ENCODE measurements at regions not wholly inside any gene's neighbourhood (a gene's known extent, or its start where the extent isn't known, plus 50 kb on each side); places are given as distances from the start of the nearest gene placed in this dataset.
"Not testable (repeated sequence)": the region's sequence is repeated elsewhere in the genome, so short reads cannot be mapped to it uniquely, and the experiment has no call there.

GRCh38 chr7:149930374-149931068 lies 56.8 kb downstream of the ATP6V0E2 start:
- not testable (repeated sequence) for H3K36me3 ChIP-seq (ENCODE audit: control insufficient read depth in 3 of 3, insufficient read depth in 3 of 3, low read length in 3 of 3); H3K9ac ChIP-seq (ENCODE audit: low read depth in 1 of 3, low read length in 3 of 3); H3K27ac ChIP-seq (ENCODE audit: low read depth, low read length); H3K9me3 ChIP-seq (ENCODE audit: control insufficient read depth in 3 of 3, low read length in 3 of 3); H3K27me3 ChIP-seq (ENCODE audit: control insufficient read depth in 3 of 3, insufficient read depth in 3 of 3, low read length in 3 of 3); H3K4me3 ChIP-seq (ENCODE audit: low read length in 3 of 3); H3K4me1 ChIP-seq (ENCODE audit: control insufficient read depth in 3 of 3, insufficient read depth in 3 of 3, low read length in 3 of 3)

GRCh38 chr7:149933776-149934175 lies 60.0 kb downstream of the ATP6V0E2 start:
- H3K27me3 ChIP-seq (ENCODE audit: control insufficient read depth in 3 of 3, insufficient read depth in 3 of 3, low read length in 3 of 3); H3K4me1 ChIP-seq (ENCODE audit: control insufficient read depth in 3 of 3, insufficient read depth in 3 of 3, low read length in 3 of 3); H3K27ac ChIP-seq (ENCODE audit: low read depth, low read length); H3K36me3 ChIP-seq (ENCODE audit: control insufficient read depth in 3 of 3, insufficient read depth in 3 of 3, low read length in 3 of 3); H3K4me3 ChIP-seq (ENCODE audit: low read length in 3 of 3); H3K9me3 ChIP-seq (ENCODE audit: control insufficient read depth in 3 of 3, low read length in 3 of 3); H3K9ac ChIP-seq (ENCODE audit: low read depth in 1 of 3, low read length in 3 of 3): not testable (repeated sequence)

- not testable (repeated sequence) for H3K4me1 ChIP-seq (ENCODE audit: control insufficient read depth in 3 of 3, insufficient read depth in 3 of 3, low read length in 3 of 3); H3K9ac ChIP-seq (ENCODE audit: low read depth in 1 of 3, low read length in 3 of 3); H3K9me3 ChIP-seq (ENCODE audit: control insufficient read depth in 3 of 3, low read length in 3 of 3); H3K27me3 ChIP-seq (ENCODE audit: control insufficient read depth in 3 of 3, insufficient read depth in 3 of 3, low read length in 3 of 3); H3K36me3 ChIP-seq (ENCODE audit: control insufficient read depth in 3 of 3, insufficient read depth in 3 of 3, low read length in 3 of 3); H3K4me3 ChIP-seq (ENCODE audit: low read length in 3 of 3); H3K27ac ChIP-seq (ENCODE audit: low read depth, low read length)
Observed at GRCh38 chr7:149947346-149947745, 73.6 kb downstream of the ATP6V0E2 start.

GRCh38 chr7:149948444-149948843 lies 74.7 kb downstream of the ATP6V0E2 start:
- H3K27me3 ChIP-seq (ENCODE audit: control insufficient read depth in 3 of 3, insufficient read depth in 3 of 3, low read length in 3 of 3); H3K36me3 ChIP-seq (ENCODE audit: control insufficient read depth in 3 of 3, insufficient read depth in 3 of 3, low read length in 3 of 3); H3K4me1 ChIP-seq (ENCODE audit: control insufficient read depth in 3 of 3, insufficient read depth in 3 of 3, low read length in 3 of 3); H3K27ac ChIP-seq (ENCODE audit: low read depth, low read length); H3K9ac ChIP-seq (ENCODE audit: low read depth in 1 of 3, low read length in 3 of 3); H3K9me3 ChIP-seq (ENCODE audit: control insufficient read depth in 3 of 3, low read length in 3 of 3); H3K4me3 ChIP-seq (ENCODE audit: low read length in 3 of 3): not testable (repeated sequence)

DNA sequence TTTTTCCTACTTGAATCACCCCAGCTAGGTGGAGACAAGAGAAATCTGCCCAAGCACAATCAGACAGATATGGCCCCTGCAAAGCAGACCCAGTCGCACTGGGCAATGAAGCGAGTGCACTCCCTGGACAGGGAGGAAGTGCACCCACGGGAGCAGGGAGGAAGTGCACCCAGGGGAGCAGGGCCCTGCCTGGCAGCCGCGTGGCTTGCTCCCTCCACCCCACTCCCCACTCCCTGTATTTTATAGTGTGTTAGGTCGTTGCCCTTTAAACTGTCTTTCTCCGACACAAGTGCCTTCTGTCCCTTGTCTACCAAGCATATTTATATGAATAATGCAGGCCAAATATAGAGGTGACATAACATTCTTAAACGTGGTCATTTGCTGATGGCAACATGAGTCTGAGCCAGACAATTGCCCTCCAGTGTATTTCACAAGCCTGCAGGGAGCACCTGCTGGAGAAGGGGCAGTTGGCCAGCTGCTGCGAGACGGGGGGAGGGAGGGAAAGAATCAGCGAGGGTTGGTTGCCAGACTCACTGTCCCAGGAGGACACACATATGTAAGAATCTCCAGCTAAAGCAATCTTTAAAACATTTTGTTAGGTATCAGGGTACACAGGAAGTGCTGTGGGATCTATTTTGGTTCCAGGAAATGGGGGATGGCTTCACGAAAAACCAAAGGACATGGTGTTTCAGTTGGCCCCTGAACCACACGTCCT lies 76.3 kb downstream of the ATP6V0E2 start:
- H3K4me3 ChIP-seq (ENCODE audit: low read length in 3 of 3); H3K4me1 ChIP-seq (ENCODE audit: control insufficient read depth in 3 of 3, insufficient read depth in 3 of 3, low read length in 3 of 3); H3K27ac ChIP-seq (ENCODE audit: low read depth, low read length); H3K27me3 ChIP-seq (ENCODE audit: control insufficient read depth in 3 of 3, insufficient read depth in 3 of 3, low read length in 3 of 3); H3K9me3 ChIP-seq (ENCODE audit: control insufficient read depth in 3 of 3, low read length in 3 of 3); H3K36me3 ChIP-seq (ENCODE audit: control insufficient read depth in 3 of 3, insufficient read depth in 3 of 3, low read length in 3 of 3); H3K9ac ChIP-seq (ENCODE audit: low read depth in 1 of 3, low read length in 3 of 3): not testable (repeated sequence)

GRCh38 chr7:149950578-149950924 lies 76.8 kb downstream of the ATP6V0E2 start:
- H3K9ac ChIP-seq (ENCODE audit: low read depth in 1 of 3, low read length in 3 of 3); H3K27me3 ChIP-seq (ENCODE audit: control insufficient read depth in 3 of 3, insufficient read depth in 3 of 3, low read length in 3 of 3); H3K36me3 ChIP-seq (ENCODE audit: control insufficient read depth in 3 of 3, insufficient read depth in 3 of 3, low read length in 3 of 3); H3K27ac ChIP-seq (ENCODE audit: low read depth, low read length); H3K4me1 ChIP-seq (ENCODE audit: control insufficient read depth in 3 of 3, insufficient read depth in 3 of 3, low read length in 3 of 3); H3K4me3 ChIP-seq (ENCODE audit: low read length in 3 of 3); H3K9me3 ChIP-seq (ENCODE audit: control insufficient read depth in 3 of 3, low read length in 3 of 3): not testable (repeated sequence)

DNA sequence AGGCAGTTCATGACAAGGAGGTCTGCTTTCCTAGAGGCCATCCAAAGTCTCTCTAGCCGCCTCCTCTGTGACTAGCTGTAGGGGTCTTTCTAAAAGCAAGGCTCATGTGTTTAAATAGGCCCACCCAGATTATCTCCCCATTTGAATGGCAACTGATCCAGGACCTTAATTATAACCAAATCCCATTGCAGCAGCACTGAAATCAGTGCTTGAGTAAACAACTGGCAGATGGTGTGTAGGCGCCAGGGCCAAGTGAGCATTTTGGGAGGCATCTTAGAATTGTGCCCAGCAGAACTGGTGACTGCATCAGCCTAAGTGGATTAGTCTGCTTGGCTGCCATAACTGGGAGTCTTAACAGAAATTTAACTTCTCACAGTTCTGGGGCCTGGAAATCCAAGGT lies 77.8 kb downstream of the ATP6V0E2 start:
- H3K27me3 ChIP-seq (ENCODE audit: control insufficient read depth in 3 of 3, insufficient read depth in 3 of 3, low read length in 3 of 3); H3K36me3 ChIP-seq (ENCODE audit: control insufficient read depth in 3 of 3, insufficient read depth in 3 of 3, low read length in 3 of 3); H3K9me3 ChIP-seq (ENCODE audit: control insufficient read depth in 3 of 3, low read length in 3 of 3); H3K4me3 ChIP-seq (ENCODE audit: low read length in 3 of 3); H3K27ac ChIP-seq (ENCODE audit: low read depth, low read length); H3K4me1 ChIP-seq (ENCODE audit: control insufficient read depth in 3 of 3, insufficient read depth in 3 of 3, low read length in 3 of 3); H3K9ac ChIP-seq (ENCODE audit: low read depth in 1 of 3, low read length in 3 of 3): not testable (repeated sequence)

DNA sequence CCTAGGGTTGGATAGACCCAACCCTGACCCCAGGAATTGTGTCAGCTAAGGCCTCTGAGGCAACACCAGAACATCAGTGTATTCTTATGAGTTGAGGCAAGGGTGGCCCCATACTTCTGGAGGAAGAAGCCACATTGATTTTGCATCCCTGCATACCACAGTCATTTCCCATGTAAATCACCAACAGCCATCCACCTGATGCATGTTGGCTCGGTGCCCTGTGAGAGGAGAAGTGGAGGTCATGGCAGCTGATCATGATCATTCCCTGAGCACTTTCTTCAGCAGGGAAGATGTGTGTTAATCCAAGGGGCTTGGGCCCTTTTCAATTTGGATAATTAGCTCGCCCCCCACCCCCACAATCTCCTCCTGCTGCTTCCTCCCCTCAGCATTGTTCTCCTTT lies 85.1 kb downstream of the ATP6V0E2 start:
- not testable (repeated sequence) for H3K27me3 ChIP-seq (ENCODE audit: control insufficient read depth in 3 of 3, insufficient read depth in 3 of 3, low read length in 3 of 3); H3K9ac ChIP-seq (ENCODE audit: low read depth in 1 of 3, low read length in 3 of 3); H3K27ac ChIP-seq (ENCODE audit: low read depth, low read length); H3K4me3 ChIP-seq (ENCODE audit: low read length in 3 of 3); H3K36me3 ChIP-seq (ENCODE audit: control insufficient read depth in 3 of 3, insufficient read depth in 3 of 3, low read length in 3 of 3); H3K9me3 ChIP-seq (ENCODE audit: control insufficient read depth in 3 of 3, low read length in 3 of 3); H3K4me1 ChIP-seq (ENCODE audit: control insufficient read depth in 3 of 3, insufficient read depth in 3 of 3, low read length in 3 of 3)

- H3K4me3 ChIP-seq (ENCODE audit: low read length in 3 of 3); H3K36me3 ChIP-seq (ENCODE audit: control insufficient read depth in 3 of 3, insufficient read depth in 3 of 3, low read length in 3 of 3); H3K27me3 ChIP-seq (ENCODE audit: control insufficient read depth in 3 of 3, insufficient read depth in 3 of 3, low read length in 3 of 3); H3K9ac ChIP-seq (ENCODE audit: low read depth in 1 of 3, low read length in 3 of 3); H3K27ac ChIP-seq (ENCODE audit: low read depth, low read length); H3K9me3 ChIP-seq (ENCODE audit: control insufficient read depth in 3 of 3, low read length in 3 of 3); H3K4me1 ChIP-seq (ENCODE audit: control insufficient read depth in 3 of 3, insufficient read depth in 3 of 3, low read length in 3 of 3): not testable (repeated sequence)
Observed at GRCh38 chr7:149960863-149961262, 87.1 kb downstream of the ATP6V0E2 start.

- H3K36me3 ChIP-seq (ENCODE audit: control insufficient read depth in 3 of 3, insufficient read depth in 3 of 3, low read length in 3 of 3); H3K4me3 ChIP-seq (ENCODE audit: low read length in 3 of 3); H3K4me1 ChIP-seq (ENCODE audit: control insufficient read depth in 3 of 3, insufficient read depth in 3 of 3, low read length in 3 of 3); H3K9me3 ChIP-seq (ENCODE audit: control insufficient read depth in 3 of 3, low read length in 3 of 3); H3K27ac ChIP-seq (ENCODE audit: low read depth, low read length); H3K9ac ChIP-seq (ENCODE audit: low read depth in 1 of 3, low read length in 3 of 3); H3K27me3 ChIP-seq (ENCODE audit: control insufficient read depth in 3 of 3, insufficient read depth in 3 of 3, low read length in 3 of 3): not testable (repeated sequence)
Observed at GRCh38 chr7:149961878-149962277, 88.1 kb downstream of the ATP6V0E2 start.
